Mammary epithelial cell (primary cell): ENCODE measurements at regions not wholly inside any gene's neighbourhood (a gene's known extent, or its start where the extent isn't known, plus 50 kb on each side); places are given as distances from the start of the nearest gene placed in this dataset.

Source experiments
- CTCF ChIP-seq, 2 donors: IDR thresholded peaks in 1 of 2; conservative IDR thresholded peaks in 1 of 2; 2 replicates each; pipeline ENCODE4 v1.5.1; 2011 to 2012; ENCODE audit warnings: inconsistent platforms in 2 of 2, low read length in 2 of 2, mild to moderate bottlenecking in 2 of 2, control low read depth in 1 of 2, low read depth in 1 of 2; ENCODE audit not compliant: insufficient read depth in 1 of 2; ENCODE audit errors: extremely low read depth in 1 of 2
- EZH2 ChIP-seq: IDR thresholded peaks from 2 replicates; pipeline ENCODE4 v1.6.1; 2012; ENCODE audit warnings: low read length, inconsistent platforms, borderline replicate concordance

GRCh38 chr14:42676636-42677035 lies 1070.0 kb downstream of the LRFN5 start:
- TF ChIP-seq CTCF (conservative IDR thresholded peaks at IDR 0.05 in 1 of 2, IDR thresholded peaks at IDR 0.05 in 1 of 2; ENCODE audit: extremely low read depth in 1 of 2, insufficient read depth in 1 of 2, low read depth in 1 of 2, low read length in 2 of 2), result no peak
- no peak for TF ChIP-seq EZH2
